ENCODE measurements at regions not wholly inside any gene's neighbourhood (a gene's known extent, or its start where the extent isn't known, plus 50 kb on each side); places are given as distances from the start of the nearest gene placed in this dataset.
"Not testable (repeated sequence)": the region's sequence is repeated elsewhere in the genome, so short reads cannot be mapped to it uniquely, and the experiment has no call there.

GRCh38 chr14:71765505-71765904 lies 166.7 kb upstream of the RGS6 start:
- H3K4me3 ChIP-seq = no peak overlapping the region

GRCh38 chr14:71770431-71770830 lies 161.8 kb upstream of the RGS6 start:
- H3K27ac ChIP-seq = no peak overlapping the region
- no peak for TF ChIP-seq CTCF (IDR thresholded peaks at IDR 0.05)

More at GRCh38 chr14:71765505-71765904, 166.7 kb upstream of the RGS6 start:
- no peak overlapping the region for H3K27ac ChIP-seq
- no peak for TF ChIP-seq CTCF (IDR thresholded peaks at IDR 0.05)
- DNase-seq (ENCODE audit: low spot score) = no peak

GRCh38 chr14:71771421-71771820 lies 160.8 kb upstream of the RGS6 start:
- H3K4me3 ChIP-seq; DNase-seq (ENCODE audit: low spot score); H3K27ac ChIP-seq: not testable (repeated sequence)

More at GRCh38 chr14:71770431-71770830, 161.8 kb upstream of the RGS6 start:
- H3K4me3 ChIP-seq = no peak overlapping the region
- DNase-seq (ENCODE audit: low spot score) = no peak

GRCh38 chr14:71771996-71772395 lies 160.2 kb upstream of the RGS6 start:
- DNase-seq (ENCODE audit: low spot score); H3K27ac ChIP-seq; H3K4me3 ChIP-seq: not testable (repeated sequence)

GRCh38 chr14:71773898-71774481 lies 158.2 kb upstream of the RGS6 start:
- DNase-seq (ENCODE audit: low spot score) = no peak
- no peak overlapping the region for H3K27ac ChIP-seq
- no peak for TF ChIP-seq CTCF (IDR thresholded peaks at IDR 0.05)

GRCh38 chr14:71776471-71777360 lies 155.5 kb upstream of the RGS6 start:
- H3K27ac ChIP-seq = no peak overlapping the region
- H3K4me3 ChIP-seq = no peak overlapping the region
- no peak for TF ChIP-seq CTCF (IDR thresholded peaks at IDR 0.05)
- DNase-seq (ENCODE audit: low spot score) = no peak

More at GRCh38 chr14:71773898-71774481, 158.2 kb upstream of the RGS6 start:
- no peak overlapping the region for H3K4me3 ChIP-seq

GRCh38 chr14:71780075-71780474 lies 152.2 kb upstream of the RGS6 start:
- no peak for DNase-seq (ENCODE audit: low spot score)
- no peak overlapping the region for H3K4me3 ChIP-seq
- TF ChIP-seq CTCF (IDR thresholded peaks at IDR 0.05) = no peak
- H3K27ac ChIP-seq = no peak overlapping the region

GRCh38 chr14:71780822-71781221 lies 151.4 kb upstream of the RGS6 start:
- no peak overlapping the region for H3K27ac ChIP-seq
- no peak for DNase-seq (ENCODE audit: low spot score)
- TF ChIP-seq CTCF (IDR thresholded peaks at IDR 0.05) = no peak
- H3K4me3 ChIP-seq = no peak overlapping the region
